Mesendoderm (in vitro differentiated cells): ENCODE measurements at regions not wholly inside any gene's neighbourhood (a gene's known extent, or its start where the extent isn't known, plus 50 kb on each side); places are given as distances from the start of the nearest gene placed in this dataset.
"Not testable (repeated sequence)": the region's sequence is repeated elsewhere in the genome, so short reads cannot be mapped to it uniquely, and the experiment has no call there.

ENCODE experiments used
- DNase-seq: peaks from one replicate; pipeline ENCODE4 v3.0.0; 2013
- H2AK5ac ChIP-seq: 2 replicates; pipeline ENCODE4 v1.6.1; 2013; ENCODE audit warnings: low read length, inconsistent platforms
- H2BK120ac ChIP-seq: 2 replicates; pipeline ENCODE4 v1.6.1; 2013; ENCODE audit warnings: low read depth, mild to moderate bottlenecking, low read length, moderate library complexity, mixed read lengths
- H2BK15ac ChIP-seq: replicated peaks from 2 replicates; pipeline ENCODE4 v1.6.1; 2013; ENCODE audit warnings: low read depth, mild to moderate bottlenecking, moderate library complexity
- H2BK5ac ChIP-seq: 2 replicates; pipeline ENCODE4 v1.6.1; 2013; ENCODE audit warnings: low read length, inconsistent platforms
- H3K18ac ChIP-seq: 2 replicates; pipeline ENCODE4 v1.6.1; 2013; ENCODE audit warnings: mild to moderate bottlenecking, low read length, mixed read lengths
- H3K23ac ChIP-seq: one replicate; pipeline ENCODE4 v1.6.1; 2013; ENCODE audit warnings: low read length
- H3K27ac ChIP-seq: 2 replicates; pipeline ENCODE4 v1.5.1; 2013; ENCODE audit warnings: low read depth, mild to moderate bottlenecking, inconsistent platforms, low read length, moderate library complexity
- H3K27me3 ChIP-seq: 2 replicates; pipeline ENCODE4 v1.6.1; 2013; ENCODE audit warnings: low read length, control low read depth, mild to moderate bottlenecking, inconsistent platforms; ENCODE audit not compliant: insufficient read depth, poor library complexity
- H3K36me3 ChIP-seq: 2 replicates; pipeline ENCODE4 v1.6.1; 2013; ENCODE audit warnings: low read length, inconsistent platforms; ENCODE audit not compliant: control insufficient read depth, insufficient read depth
- H3K4ac ChIP-seq: one replicate; pipeline ENCODE4 v1.6.1; 2013; ENCODE audit warnings: low read depth, mild to moderate bottlenecking, low read length, moderate library complexity
- H3K4me1 ChIP-seq: 2 replicates; pipeline ENCODE4 v1.6.1; 2013; ENCODE audit warnings: low read depth, low read length, inconsistent platforms; ENCODE audit not compliant: control insufficient read depth
- H3K4me2 ChIP-seq: 2 replicates; pipeline ENCODE4 v1.6.1; 2013; ENCODE audit warnings: low read length
- H3K4me3 ChIP-seq: 2 replicates; pipeline ENCODE4 v1.5.1; 2013; ENCODE audit warnings: mild to moderate bottlenecking, low read length
- H3K56ac ChIP-seq: one replicate; pipeline ENCODE4 v1.6.1; 2013; ENCODE audit warnings: low read length
- H3K79me1 ChIP-seq: 2 replicates; pipeline ENCODE4 v1.6.1; 2013; ENCODE audit warnings: low read length, inconsistent platforms
- H3K79me2 ChIP-seq: 2 replicates; pipeline ENCODE4 v1.6.1; 2013; ENCODE audit warnings: mild to moderate bottlenecking, low read length; ENCODE audit not compliant: control insufficient read depth, insufficient read depth
- H3K9ac ChIP-seq: 2 replicates; pipeline ENCODE4 v1.6.1; 2013; ENCODE audit warnings: low read length, inconsistent platforms
- H4K5ac ChIP-seq: one replicate; pipeline ENCODE4 v1.6.1; 2013; ENCODE audit warnings: low read length
- H4K8ac ChIP-seq: one replicate; pipeline ENCODE4 v1.6.1; 2013; ENCODE audit warnings: low read depth, mild to moderate bottlenecking, control low read depth, low read length, moderate library complexity
- WGBS: extraction: QIAGEN DNeasy Blood & Tissue Kit; methylation state at CpG from one replicate; pipeline ENCODE4 v1.1.7; 2013; ENCODE audit warnings: low lambda C conversion rate, missing lambda C conversion rate; ENCODE audit not compliant: insufficient coverage; ENCODE audit errors: extremely low coverage; 5-methylcytosine and 5-hydroxymethylcytosine counted together

- Histone ChIP-seq H3K79me2 (no peaks in the 10 kb centered on the region), H3K23ac (no peak overlapping the region), H2BK120ac (no peak overlapping the region), H3K4ac (no peak overlapping the region), H3K27ac (no peak overlapping the region), H3K36me3 (no peaks in the 10 kb centered on the region), H3K4me3 (no peak overlapping the region), H2BK5ac (no peak overlapping the region), H4K8ac (no peak overlapping the region), H3K9ac (no peak overlapping the region), H3K27me3 (no peaks in the 10 kb centered on the region), H2BK15ac (no peak overlapping the region), H3K56ac (no peak overlapping the region), H2AK5ac (no peak overlapping the region), H4K5ac (no peak overlapping the region), H3K4me2 (no peak overlapping the region), H3K4me1 (no peaks in the 10 kb centered on the region), H3K79me1 (no peaks in the 10 kb centered on the region), H3K18ac (no peak overlapping the region)
- WGBS: no CpG with 5 or more reads among the region's 2 CpGs
- no peak for DNase-seq
Measured at GRCh38 chr18:52242711-52243110, 97.3 kb upstream of the DCC start.

GRCh38 chr18:52244658-52245057 is 95.3 kb upstream of the DCC start:
- no peaks in the 10 kb centered on the region for H3K79me1 ChIP-seq
- H3K4me1 ChIP-seq: no peaks in the 10 kb centered on the region
- no peaks in the 10 kb centered on the region for H3K79me2 ChIP-seq
- H3K56ac ChIP-seq: no peak overlapping the region
- no peak overlapping the region for H2BK15ac ChIP-seq
- no peak overlapping the region for H3K4me2 ChIP-seq
- no peak overlapping the region for H3K18ac ChIP-seq
- no peaks in the 10 kb centered on the region for H3K36me3 ChIP-seq
- no peak overlapping the region for H4K8ac ChIP-seq
- H2BK120ac ChIP-seq: no peak overlapping the region
- H3K23ac ChIP-seq: no peak overlapping the region
- H3K4ac ChIP-seq: no peak overlapping the region
- no peak overlapping the region for H2AK5ac ChIP-seq
- no CpG with 5 or more reads among the region's 2 CpGs for WGBS
- H4K5ac ChIP-seq: no peak overlapping the region
- H2BK5ac ChIP-seq: no peak overlapping the region
- no peak overlapping the region for H3K27ac ChIP-seq
- H3K4me3 ChIP-seq: no peak overlapping the region
- H3K27me3 ChIP-seq: no peaks in the 10 kb centered on the region
- no peak overlapping the region for H3K9ac ChIP-seq
- DNase-seq: no peak

GRCh38 chr18:52254367-52254766 is 85.6 kb upstream of the DCC start:
- Histone ChIP-seq H3K18ac (no peak overlapping the region), H3K36me3 (no peaks in the 10 kb centered on the region), H3K23ac (no peak overlapping the region), H2BK120ac (no peak overlapping the region), H3K4me2 (no peak overlapping the region), H3K79me1 (no peaks in the 10 kb centered on the region), H4K8ac (no peak overlapping the region), H2BK5ac (no peak overlapping the region), H3K79me2 (no peaks in the 10 kb centered on the region), H4K5ac (no peak overlapping the region), H3K27ac (no peak overlapping the region), H3K4ac (no peak overlapping the region), H2BK15ac (no peak overlapping the region), H3K56ac (no peak overlapping the region), H3K9ac (no peak overlapping the region), H3K4me1 (no peaks in the 10 kb centered on the region), H2AK5ac (no peak overlapping the region), H3K4me3 (no peak overlapping the region), H3K27me3 (no peaks in the 10 kb centered on the region)
- DNase-seq: no peak
- no CpG with 5 or more reads among the region's 3 CpGs for WGBS

- H3K4ac ChIP-seq, H2BK15ac ChIP-seq, H3K79me2 ChIP-seq, H3K18ac ChIP-seq, H3K27me3 ChIP-seq, H2BK5ac ChIP-seq, H3K36me3 ChIP-seq, H3K23ac ChIP-seq, H4K8ac ChIP-seq, H3K56ac ChIP-seq, DNase-seq, H2AK5ac ChIP-seq, H3K9ac ChIP-seq, H3K4me2 ChIP-seq, H3K79me1 ChIP-seq, H4K5ac ChIP-seq, H2BK120ac ChIP-seq, H3K4me3 ChIP-seq, H3K27ac ChIP-seq, H3K4me1 ChIP-seq: not testable (repeated sequence)
- WGBS: no CpG with 5 or more reads among the region's 3 CpGs
Measured at GRCh38 chr18:52257417-52257816, 82.6 kb upstream of the DCC start.

GRCh38 chr18:52275817-52276216 is 64.2 kb upstream of the DCC start:
- Histone ChIP-seq H3K36me3 (no peaks in the 10 kb centered on the region), H2AK5ac (no peak overlapping the region), H3K4me1 (no peaks in the 10 kb centered on the region), H3K4me3 (no peak overlapping the region), H3K79me2 (no peaks in the 10 kb centered on the region), H2BK5ac (no peak overlapping the region), H3K27ac (no peak overlapping the region), H2BK120ac (no peak overlapping the region), H3K23ac (no peak overlapping the region), H4K8ac (no peak overlapping the region), H2BK15ac (no peak overlapping the region), H3K4ac (no peak overlapping the region), H3K79me1 (no peaks in the 10 kb centered on the region), H3K18ac (no peak overlapping the region), H3K56ac (no peak overlapping the region), H3K4me2 (no peak overlapping the region), H3K9ac (no peak overlapping the region), H4K5ac (no peak overlapping the region), H3K27me3 (no peaks in the 10 kb centered on the region)
- no peak for DNase-seq

- H3K18ac ChIP-seq: no peak overlapping the region
- no peak overlapping the region for H4K5ac ChIP-seq
- no peak overlapping the region for H2BK15ac ChIP-seq
- no CpG with 5 or more reads among the region's 2 CpGs for WGBS
- H3K56ac ChIP-seq: no peak overlapping the region
- no peak overlapping the region for H4K8ac ChIP-seq
- H3K4me2 ChIP-seq: no peak overlapping the region
- H2BK120ac ChIP-seq: no peak overlapping the region
- no peak overlapping the region for H3K27ac ChIP-seq
- H2AK5ac ChIP-seq: no peak overlapping the region
- no peak for DNase-seq
- no peaks in the 10 kb centered on the region for H3K27me3 ChIP-seq
- no peaks in the 10 kb centered on the region for H3K4me1 ChIP-seq
- no peak overlapping the region for H3K9ac ChIP-seq
- no peak overlapping the region for H2BK5ac ChIP-seq
- H3K36me3 ChIP-seq: no peaks in the 10 kb centered on the region
- H3K4ac ChIP-seq: no peak overlapping the region
- H3K79me2 ChIP-seq: no peaks in the 10 kb centered on the region
- H3K23ac ChIP-seq: no peak overlapping the region
- H3K4me3 ChIP-seq: no peak overlapping the region
- H3K79me1 ChIP-seq: no peaks in the 10 kb centered on the region
Measured at GRCh38 chr18:52277785-52278184, 62.2 kb upstream of the DCC start.
